ENCODE measurements at regions not wholly inside any gene's neighbourhood (a gene's known extent, or its start where the extent isn't known, plus 50 kb on each side); places are given as distances from the start of the nearest gene placed in this dataset.

- Histone ChIP-seq H3K27me3 (no peaks in the 10 kb centered on the region), H3K9me3 (no peaks in the 10 kb centered on the region), H3K4me1 (no peaks in the 10 kb centered on the region), H3K4me3 (no peak overlapping the region), H3K9ac (ENCODE audit: low read depth in 2 of 2, low read length in 2 of 2) (no peak overlapping the region), H3K27ac (no peak overlapping the region), H3K36me3 (no peaks in the 10 kb centered on the region)
- intact Hi-C loops (cut with DNase I) = no loop called here
- no peak for TF ChIP-seq CTCF (IDR thresholded peaks at IDR 0.05)
- DNase-seq = no peak
Observed at GRCh38 chr12:107359382-107359781, 266.0 kb upstream of the CRY1 start.

GRCh38 chr12:107360033-107360432, 266.7 kb upstream of the CRY1 start:
- intact Hi-C loops (cut with DNase I) = no loop called here
- no peak for TF ChIP-seq CTCF (IDR thresholded peaks at IDR 0.05)
- no peak overlapping the region for H3K9ac ChIP-seq (ENCODE audit: low read depth in 2 of 2, low read length in 2 of 2)
- H3K4me1 ChIP-seq = no peaks in the 10 kb centered on the region
- no peak overlapping the region for H3K27ac ChIP-seq
- H3K4me3 ChIP-seq = no peak overlapping the region
- no peak for DNase-seq
- H3K36me3 ChIP-seq = no peaks in the 10 kb centered on the region
- H3K27me3 ChIP-seq = no peaks in the 10 kb centered on the region
- no peaks in the 10 kb centered on the region for H3K9me3 ChIP-seq

DNA sequence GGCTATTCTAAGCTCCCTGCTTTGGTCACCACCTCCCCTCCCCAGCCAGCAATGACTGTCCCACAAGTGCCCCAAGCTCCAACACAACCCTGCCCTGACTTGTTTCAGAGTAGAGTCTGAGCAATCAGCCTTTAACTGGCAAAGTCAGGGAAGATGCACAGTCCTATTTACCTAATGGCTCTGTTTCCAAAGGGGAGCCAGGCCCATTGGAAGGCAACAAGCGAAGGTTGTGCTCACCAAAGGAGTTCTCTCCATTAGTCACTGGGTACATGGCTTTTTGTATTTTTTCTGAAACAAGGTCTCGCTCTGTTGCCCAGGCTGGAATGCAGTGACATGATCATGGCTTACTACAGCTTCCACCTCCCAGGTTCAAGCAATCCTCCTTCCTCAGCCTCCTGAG, 267.1 kb upstream of the CRY1 start:
- Histone ChIP-seq H3K36me3 (no peaks in the 10 kb centered on the region), H3K27me3 (no peaks in the 10 kb centered on the region), H3K27ac (no peak overlapping the region), H3K9ac (ENCODE audit: low read depth in 2 of 2, low read length in 2 of 2) (no peak overlapping the region), H3K9me3 (no peaks in the 10 kb centered on the region), H3K4me3 (no peak overlapping the region), H3K4me1 (no peaks in the 10 kb centered on the region)
- no peak for TF ChIP-seq CTCF (IDR thresholded peaks at IDR 0.05)
- no peak for DNase-seq
- intact Hi-C loops (cut with DNase I) = no loop called here

GRCh38 chr12:107361970-107362369, 268.6 kb upstream of the CRY1 start:
- no peaks in the 10 kb centered on the region for H3K27me3 ChIP-seq
- no peak overlapping the region for H3K4me3 ChIP-seq
- no peaks in the 10 kb centered on the region for H3K36me3 ChIP-seq
- H3K9ac ChIP-seq (ENCODE audit: low read depth in 2 of 2, low read length in 2 of 2) = no peak overlapping the region
- no peak for TF ChIP-seq CTCF (IDR thresholded peaks at IDR 0.05)
- no peaks in the 10 kb centered on the region for H3K9me3 ChIP-seq
- DNase-seq = no peak
- intact Hi-C loops (cut with DNase I) = no loop called here
- H3K4me1 ChIP-seq = no peaks in the 10 kb centered on the region
- H3K27ac ChIP-seq = no peak overlapping the region

DNA sequence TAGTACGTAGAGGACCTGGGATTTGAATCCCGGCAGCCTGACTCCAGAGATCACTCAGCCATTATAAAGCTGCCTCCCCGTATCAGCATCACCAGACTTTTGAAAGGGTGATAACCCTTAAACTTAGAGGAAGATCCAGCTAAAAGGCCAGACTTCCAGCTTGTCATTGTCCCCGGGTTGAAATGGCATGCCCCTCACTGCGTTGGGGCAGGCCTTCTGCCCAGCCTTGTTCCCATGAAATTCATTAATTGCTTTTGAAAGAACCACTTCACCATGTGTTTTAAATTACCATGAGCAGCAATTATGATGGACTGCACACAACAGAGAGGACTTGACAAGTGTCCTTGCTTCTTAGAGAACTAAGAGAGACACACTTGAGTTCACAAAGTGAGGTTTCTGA, 269.6 kb upstream of the CRY1 start:
- no peak for TF ChIP-seq CTCF (IDR thresholded peaks at IDR 0.05)
- H3K27me3 ChIP-seq = no peaks in the 10 kb centered on the region
- H3K4me3 ChIP-seq = no peak overlapping the region
- no peaks in the 10 kb centered on the region for H3K9me3 ChIP-seq
- H3K9ac ChIP-seq (ENCODE audit: low read depth in 2 of 2, low read length in 2 of 2) = no peak overlapping the region
- no peak overlapping the region for H3K27ac ChIP-seq
- no peaks in the 10 kb centered on the region for H3K36me3 ChIP-seq
- intact Hi-C loops (cut with DNase I) = no loop called here
- H3K4me1 ChIP-seq = no peaks in the 10 kb centered on the region
- DNase-seq = no peak
